Uterus (tissue), 3 donors: ENCODE measurements at regions not wholly inside any gene's neighbourhood (a gene's known extent, or its start where the extent isn't known, plus 50 kb on each side); places are given as distances from the start of the nearest gene placed in this dataset.

Source experiments
- DNase-seq, 2 donors: peaks; one replicate each; pipeline ENCODE4 v3.0.0-alpha.2; 2019 to 2020
- H3K27ac ChIP-seq, 2 donors: fragments of 200-600 bp; sonication (generic); 1 replicate in 1 of 2; 2 replicates in 1 of 2; pipeline ENCODE4 v1.5.1; 2016 to 2018
- H3K27me3 ChIP-seq, 2 donors: fragments of 200-600 bp; sonication (generic); one replicate each; pipeline ENCODE4 v1.5.1; 2018 to 2019; ENCODE audit warnings: control low read depth in 1 of 2
- H3K36me3 ChIP-seq, 2 donors: fragments of 200-600 bp; sonication (generic); one replicate each; pipeline ENCODE4 v1.5.1; 2019; ENCODE audit warnings: control low read depth in 1 of 2
- H3K4me1 ChIP-seq, 2 donors: fragments of 200-600 bp; sonication (generic); one replicate each; pipeline ENCODE4 v1.5.1; 2018 to 2019; ENCODE audit warnings: control low read depth in 1 of 2
- H3K4me3 ChIP-seq, 2 donors: fragments of 200-600 bp; sonication (generic); 1 replicate in 1 of 2; 2 replicates in 1 of 2; pipeline ENCODE4 v1.5.1; 2018 to 2019; ENCODE audit warnings: mild to moderate bottlenecking in 1 of 2
- H3K9me3 ChIP-seq, 2 donors: fragments of 200-600 bp; sonication (generic); one replicate each; pipeline ENCODE4 v1.5.1; 2019; ENCODE audit warnings: control low read depth in 1 of 2
- POLR2A ChIP-seq, 2 donors: fragments of 450-650 bp; IDR thresholded peaks; one replicate each; pipeline ENCODE4 v1.6.1; 2016; ENCODE audit warnings: antibody characterized with exemption in 2 of 2, mild to moderate bottlenecking in 1 of 2, moderate library complexity in 1 of 2
- intact Hi-C: fragments of 100-400 bp; cut with DNase I; formaldehyde crosslinking; loops from one replicate; pipeline ENCODE4 v1.15.1; 2023; ENCODE audit warnings: low total_unique reads
- TF ChIP-seq, protein P1 (sequence below), 4 experiments: fragments of 200-600 bp in 2 of 4; fragments of 450-650 bp in 2 of 4; sonication (generic) in 2 of 4; IDR thresholded peaks; one replicate each; pipeline ENCODE4 v1.5.1; 2016 to 2019; ENCODE audit warnings: antibody characterized with exemption in 4 of 4, mild to moderate bottlenecking in 2 of 4, moderate library complexity in 1 of 4
- donor health status: DM: yes; HTN: yes; CAD: no.

- no peak for DNase-seq
- Histone ChIP-seq H3K4me1 (no peaks in the 10 kb centered on the region), H3K9me3 (no peaks in the 10 kb centered on the region), H3K27ac (no peak overlapping the region), H3K4me3 (no peak overlapping the region), H3K27me3 (no peaks in the 10 kb centered on the region), H3K36me3 (no peaks in the 10 kb centered on the region)
- TF ChIP-seq POLR2A (IDR thresholded peaks at IDR 0.05) = no peak
- TF ChIP-seq, protein P1, sequence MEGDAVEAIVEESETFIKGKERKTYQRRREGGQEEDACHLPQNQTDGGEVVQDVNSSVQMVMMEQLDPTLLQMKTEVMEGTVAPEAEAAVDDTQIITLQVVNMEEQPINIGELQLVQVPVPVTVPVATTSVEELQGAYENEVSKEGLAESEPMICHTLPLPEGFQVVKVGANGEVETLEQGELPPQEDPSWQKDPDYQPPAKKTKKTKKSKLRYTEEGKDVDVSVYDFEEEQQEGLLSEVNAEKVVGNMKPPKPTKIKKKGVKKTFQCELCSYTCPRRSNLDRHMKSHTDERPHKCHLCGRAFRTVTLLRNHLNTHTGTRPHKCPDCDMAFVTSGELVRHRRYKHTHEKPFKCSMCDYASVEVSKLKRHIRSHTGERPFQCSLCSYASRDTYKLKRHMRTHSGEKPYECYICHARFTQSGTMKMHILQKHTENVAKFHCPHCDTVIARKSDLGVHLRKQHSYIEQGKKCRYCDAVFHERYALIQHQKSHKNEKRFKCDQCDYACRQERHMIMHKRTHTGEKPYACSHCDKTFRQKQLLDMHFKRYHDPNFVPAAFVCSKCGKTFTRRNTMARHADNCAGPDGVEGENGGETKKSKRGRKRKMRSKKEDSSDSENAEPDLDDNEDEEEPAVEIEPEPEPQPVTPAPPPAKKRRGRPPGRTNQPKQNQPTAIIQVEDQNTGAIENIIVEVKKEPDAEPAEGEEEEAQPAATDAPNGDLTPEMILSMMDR (IDR thresholded peaks at IDR 0.05) = no peak
- intact Hi-C loops = no loop called here
These were observed 393.1 kb downstream of the CADM1 start for GRCh38 chr11:115111066-115111465.

DNA sequence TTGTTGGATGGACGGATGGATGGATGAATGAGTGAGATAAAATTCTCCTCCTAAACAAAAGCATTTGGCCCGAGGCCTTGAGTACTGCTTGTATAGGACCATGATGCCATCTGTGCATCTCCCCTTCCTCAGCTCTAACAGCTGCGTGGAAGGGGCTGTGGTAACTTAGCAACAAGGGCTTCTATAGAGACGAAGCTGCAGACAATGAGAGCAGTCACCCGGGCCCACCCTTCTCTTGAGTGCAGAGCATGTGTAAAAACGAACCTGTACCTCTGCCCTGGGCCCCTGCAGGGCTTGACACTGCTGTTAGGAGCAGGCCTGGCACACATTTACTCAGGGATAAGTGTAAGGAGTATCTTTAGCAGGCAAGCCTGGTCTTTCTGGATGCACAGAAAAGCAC is 391.5 kb downstream of the CADM1 start:
- no peaks in the 10 kb centered on the region for H3K27me3 ChIP-seq
- intact Hi-C loops = no loop called here
- TF ChIP-seq POLR2A (IDR thresholded peaks at IDR 0.05) = no peak
- TF ChIP-seq, protein P1 (IDR thresholded peaks at IDR 0.05) = no peak
- no peaks in the 10 kb centered on the region for H3K36me3 ChIP-seq
- H3K4me3 ChIP-seq = no peak overlapping the region
- H3K27ac ChIP-seq = no peak overlapping the region
- no peak for DNase-seq
- no peaks in the 10 kb centered on the region for H3K9me3 ChIP-seq
- no peaks in the 10 kb centered on the region for H3K4me1 ChIP-seq

GRCh38 chr11:115117956-115118493 is 386.2 kb downstream of the CADM1 start:
- no peak for TF ChIP-seq POLR2A (IDR thresholded peaks at IDR 0.05)
- TF ChIP-seq, protein P1 (IDR thresholded peaks at IDR 0.05) = no peak
- H3K27me3 ChIP-seq = no peaks in the 10 kb centered on the region
- DNase-seq = no peak
- no peak overlapping the region for H3K27ac ChIP-seq
- H3K36me3 ChIP-seq = no peaks in the 10 kb centered on the region
- H3K4me3 ChIP-seq = no peak overlapping the region
- no peaks in the 10 kb centered on the region for H3K4me1 ChIP-seq
- intact Hi-C loops = no loop called here
- no peaks in the 10 kb centered on the region for H3K9me3 ChIP-seq

DNA sequence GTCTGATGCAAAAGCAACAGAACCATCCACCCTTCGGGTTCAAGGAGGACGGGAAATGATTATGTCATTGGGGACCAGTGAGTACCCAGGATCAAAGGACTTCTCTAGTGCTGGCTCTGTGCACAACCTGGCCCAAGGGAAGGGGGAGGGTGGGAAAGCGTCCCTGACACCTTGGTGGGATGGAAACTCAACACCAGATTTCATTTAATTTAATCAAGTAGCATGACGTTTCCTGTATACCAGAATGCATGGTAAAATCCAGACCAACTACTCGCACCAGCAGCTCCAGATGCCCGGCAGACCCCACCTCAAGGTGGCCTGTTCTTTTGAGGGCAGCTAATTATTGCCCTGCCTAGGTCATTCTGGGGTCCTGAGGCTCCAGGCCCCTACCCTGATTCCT is 385.1 kb downstream of the CADM1 start:
- H3K27ac ChIP-seq = no peak overlapping the region
- DNase-seq = no peak
- H3K36me3 ChIP-seq = no peaks in the 10 kb centered on the region
- no peaks in the 10 kb centered on the region for H3K9me3 ChIP-seq
- no peaks in the 10 kb centered on the region for H3K27me3 ChIP-seq
- H3K4me1 ChIP-seq = no peaks in the 10 kb centered on the region
- intact Hi-C loops = no loop called here
- no peak overlapping the region for H3K4me3 ChIP-seq
- TF ChIP-seq, protein P1 (IDR thresholded peaks at IDR 0.05) = no peak
- no peak for TF ChIP-seq POLR2A (IDR thresholded peaks at IDR 0.05)
